ENCODE measurements at regions not wholly inside any gene's neighbourhood (a gene's known extent, or its start where the extent isn't known, plus 50 kb on each side); places are given as distances from the start of the nearest gene placed in this dataset.

DNA sequence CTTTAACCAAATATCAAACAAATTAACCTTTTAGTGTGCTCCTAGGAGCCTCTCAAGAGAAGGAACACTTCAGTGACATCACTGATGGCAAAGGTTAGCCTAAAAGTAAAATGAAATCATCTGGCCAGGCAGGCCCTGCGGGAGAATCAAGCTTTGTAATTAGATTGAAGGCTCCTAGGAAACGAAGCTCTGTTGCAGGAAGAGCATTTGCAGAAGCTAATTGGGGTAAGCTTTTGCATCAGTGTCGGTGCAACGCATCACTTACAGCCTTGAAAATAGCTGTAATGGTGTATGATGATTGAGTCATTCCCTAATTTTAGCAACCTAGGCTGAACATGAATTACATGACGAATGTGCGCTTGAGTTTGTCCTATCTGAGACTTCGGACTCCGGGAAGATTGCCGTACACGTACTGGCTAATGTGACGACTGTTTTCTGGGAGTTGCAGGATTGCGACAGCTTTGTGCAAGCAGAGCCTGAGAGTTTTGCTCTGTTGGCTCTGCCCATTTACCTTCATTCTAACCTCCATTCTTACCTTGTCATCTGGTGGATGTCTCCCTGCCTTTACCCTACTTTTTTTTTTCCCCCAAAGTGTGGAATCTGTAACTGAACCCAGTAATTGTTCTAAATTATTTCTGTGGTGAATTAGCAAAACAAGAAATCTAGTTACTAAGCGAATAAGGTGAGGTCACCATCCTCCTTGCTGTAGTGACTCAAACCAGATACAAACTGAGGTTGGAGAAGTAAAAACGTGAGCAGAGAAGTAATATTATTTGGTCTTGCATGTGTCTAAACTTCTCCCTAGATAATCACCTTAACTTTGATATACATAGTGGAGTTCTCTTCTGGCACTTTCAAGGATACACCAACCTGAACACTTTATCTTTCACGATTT is 675.9 kb upstream of the CITED2 start:
- intact Hi-C loops (cut with DNase I; ENCODE audit: low total_unique reads) = loop anchor here (5.0 kb wide), 1 partner anchor 763 kb away; no protein-coding TSS in a partner anchor
- H3K4me1 ChIP-seq = no peaks in the 10 kb centered on the region
- H3K27ac ChIP-seq = peak overlapping the region in 3 of 4 donors; percentile 47 to 68 (median 59)
- TF ChIP-seq, protein P1, sequence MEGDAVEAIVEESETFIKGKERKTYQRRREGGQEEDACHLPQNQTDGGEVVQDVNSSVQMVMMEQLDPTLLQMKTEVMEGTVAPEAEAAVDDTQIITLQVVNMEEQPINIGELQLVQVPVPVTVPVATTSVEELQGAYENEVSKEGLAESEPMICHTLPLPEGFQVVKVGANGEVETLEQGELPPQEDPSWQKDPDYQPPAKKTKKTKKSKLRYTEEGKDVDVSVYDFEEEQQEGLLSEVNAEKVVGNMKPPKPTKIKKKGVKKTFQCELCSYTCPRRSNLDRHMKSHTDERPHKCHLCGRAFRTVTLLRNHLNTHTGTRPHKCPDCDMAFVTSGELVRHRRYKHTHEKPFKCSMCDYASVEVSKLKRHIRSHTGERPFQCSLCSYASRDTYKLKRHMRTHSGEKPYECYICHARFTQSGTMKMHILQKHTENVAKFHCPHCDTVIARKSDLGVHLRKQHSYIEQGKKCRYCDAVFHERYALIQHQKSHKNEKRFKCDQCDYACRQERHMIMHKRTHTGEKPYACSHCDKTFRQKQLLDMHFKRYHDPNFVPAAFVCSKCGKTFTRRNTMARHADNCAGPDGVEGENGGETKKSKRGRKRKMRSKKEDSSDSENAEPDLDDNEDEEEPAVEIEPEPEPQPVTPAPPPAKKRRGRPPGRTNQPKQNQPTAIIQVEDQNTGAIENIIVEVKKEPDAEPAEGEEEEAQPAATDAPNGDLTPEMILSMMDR (IDR thresholded peaks at IDR 0.05 in 4 of 5, conservative IDR thresholded peaks at IDR 0.05 in 1 of 5) = no peak
- no peak for TF ChIP-seq POLR2A (IDR thresholded peaks at IDR 0.05)
- H3K36me3 ChIP-seq = no peaks in the 10 kb centered on the region
- H3K4me3 ChIP-seq = no peak overlapping the region
- H3K27me3 ChIP-seq = no peaks in the 10 kb centered on the region
- in situ Hi-C loops (cut with MboI; ENCODE audit: low sequenced_read_pairs in 4 of 4) = no loop called here
- H3K9me3 ChIP-seq = no peaks in the 10 kb centered on the region
- ATAC-seq (peak; percentile 84 to 94), DNase-seq (peak; percentile 3 to 52)

DNA sequence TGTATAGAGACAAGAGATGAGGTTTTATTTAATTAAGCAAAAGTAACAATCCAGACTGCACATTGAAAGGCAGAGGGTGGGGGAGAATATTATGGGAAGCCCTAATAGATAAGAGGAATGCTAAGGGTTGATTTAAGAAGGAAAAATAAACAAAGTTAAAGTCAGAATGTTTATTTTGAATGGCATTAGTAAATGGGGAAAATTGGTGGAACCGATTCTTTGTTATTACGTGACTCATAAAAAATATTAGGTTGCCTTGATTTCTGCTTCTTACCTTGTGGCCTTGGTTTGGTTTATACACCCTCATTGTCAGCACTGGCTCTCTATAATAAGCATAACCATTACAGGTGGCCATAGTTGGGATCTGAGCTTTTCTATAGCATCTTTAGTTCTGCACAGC is 674.8 kb upstream of the CITED2 start:
- no peak for DNase-seq
- Histone ChIP-seq H3K4me1 (peaks cover 0 to 3% of the 10 kb centered on the region in 2 donors), H3K4me3 (no peak overlapping the region), H3K9me3 (no peaks in the 10 kb centered on the region), H3K27ac (peak overlapping the region in 1 of 4 donors; percentile 68), H3K27me3 (no peaks in the 10 kb centered on the region), H3K36me3 (no peaks in the 10 kb centered on the region)
- in situ Hi-C loops (cut with MboI; ENCODE audit: low sequenced_read_pairs in 4 of 4) (no loop called here), intact Hi-C loops (cut with DNase I; ENCODE audit: low total_unique reads) (loop anchor here (10.0 kb wide), 1 partner anchor 284 kb away; no protein-coding TSS in a partner anchor)
- ATAC-seq = no peak
- TF ChIP-seq, protein P1 (IDR thresholded peaks at IDR 0.05 in 4 of 5, conservative IDR thresholded peaks at IDR 0.05 in 1 of 5) = no peak
- no peak for TF ChIP-seq POLR2A (IDR thresholded peaks at IDR 0.05)

DNA sequence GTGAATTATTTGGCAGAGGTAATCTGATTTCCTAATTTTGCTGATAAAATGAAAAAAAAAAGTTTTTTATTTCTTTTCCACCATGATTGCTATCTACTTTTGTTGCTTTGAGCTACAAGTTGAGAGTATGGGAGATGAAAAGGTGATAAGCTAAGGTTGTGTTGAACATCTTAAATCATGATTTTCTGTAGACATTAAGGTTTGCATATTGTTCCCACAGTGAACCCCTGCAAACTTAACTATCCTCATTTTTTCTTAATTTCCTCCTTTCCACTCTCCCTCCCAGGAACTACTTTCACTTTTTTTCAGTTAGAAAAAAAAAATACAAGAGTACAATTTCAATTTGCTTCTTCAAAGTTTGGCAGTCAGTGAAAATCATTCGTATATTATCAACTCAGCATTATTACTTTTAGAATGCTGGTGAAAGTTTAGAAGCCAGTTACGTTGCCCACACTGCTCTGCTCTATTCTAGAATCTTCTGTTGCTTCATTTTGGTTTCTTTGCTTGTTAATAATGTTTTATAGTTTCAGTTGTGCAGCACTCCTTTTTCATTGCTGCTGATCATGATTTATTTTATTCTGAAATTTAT is 673.8 kb upstream of the CITED2 start:
- DNase-seq = no peak
- Histone ChIP-seq H3K4me1 (peaks cover 8 to 9% of the 10 kb centered on the region in 2 donors), H3K4me3 (no peak overlapping the region), H3K9me3 (no peaks in the 10 kb centered on the region), H3K27me3 (no peaks in the 10 kb centered on the region), H3K36me3 (no peaks in the 10 kb centered on the region), H3K27ac (no peak overlapping the region)
- no peak for TF ChIP-seq POLR2A (IDR thresholded peaks at IDR 0.05)
- TF ChIP-seq, protein P1 (IDR thresholded peaks at IDR 0.05 in 4 of 5, conservative IDR thresholded peaks at IDR 0.05 in 1 of 5) = no peak
- intact Hi-C loops (cut with DNase I; ENCODE audit: low total_unique reads) = loop anchor here (10.0 kb wide), 1 partner anchor 283 kb away; no protein-coding TSS in a partner anchor
- in situ Hi-C loops (cut with MboI; ENCODE audit: low sequenced_read_pairs in 4 of 4) = no loop called here
- ATAC-seq = no peak

DNA sequence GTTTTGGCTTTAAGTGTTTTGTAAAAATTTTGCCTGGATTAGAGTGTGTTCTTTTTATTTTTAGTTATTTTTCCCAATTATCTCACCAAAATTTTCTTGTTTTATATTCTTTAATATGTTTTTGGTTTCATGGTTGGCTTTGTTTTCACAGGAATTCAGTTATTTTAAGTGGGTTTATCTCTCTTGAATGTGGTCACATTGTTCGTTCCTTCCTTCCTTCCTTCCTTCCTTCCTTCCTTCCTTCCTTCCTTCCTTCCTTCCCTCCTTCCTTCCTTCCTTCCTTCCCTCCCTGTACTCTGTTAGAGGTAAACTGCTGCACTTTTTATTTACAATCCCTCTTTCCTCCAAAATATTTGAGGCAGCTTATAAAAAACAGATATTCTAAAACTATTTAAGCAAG is 672.9 kb upstream of the CITED2 start:
- peaks cover 14 to 15% of the 10 kb centered on the region in 2 donors for H3K4me1 ChIP-seq
- ATAC-seq (no peak), DNase-seq (no peak)
- intact Hi-C loops (cut with DNase I; ENCODE audit: low total_unique reads) = loop anchor here (10.0 kb wide), 1 partner anchor 283 kb away; no protein-coding TSS in a partner anchor
- H3K9me3 ChIP-seq = no peaks in the 10 kb centered on the region
- in situ Hi-C loops (cut with MboI; ENCODE audit: low sequenced_read_pairs in 4 of 4) = no loop called here
- no peaks in the 10 kb centered on the region for H3K36me3 ChIP-seq
- TF ChIP-seq, protein P1 (IDR thresholded peaks at IDR 0.05 in 4 of 5, conservative IDR thresholded peaks at IDR 0.05 in 1 of 5) = no peak
- TF ChIP-seq POLR2A (IDR thresholded peaks at IDR 0.05) = no peak
- no peak overlapping the region for H3K4me3 ChIP-seq
- no peak overlapping the region for H3K27ac ChIP-seq
- no peaks in the 10 kb centered on the region for H3K27me3 ChIP-seq
